H1 (cell line): ENCODE measurements at regions not wholly inside any gene's neighbourhood (a gene's known extent, or its start where the extent isn't known, plus 50 kb on each side); places are given as distances from the start of the nearest gene placed in this dataset.

Experiments
- CTCF ChIP-seq, 3 experiments: IDR thresholded peaks; 1 replicate in 2 of 3; 2 replicates in 1 of 3; pipeline versions ENCODE4 v1.5.1 to v1.6.1; 2011; ENCODE audit warnings: low read length in 3 of 3, mild to moderate bottlenecking in 3 of 3, inconsistent platforms in 2 of 3, low read depth in 1 of 3, moderate library complexity in 1 of 3; ENCODE audit not compliant: insufficient read depth in 1 of 3; ENCODE audit errors: control extremely low read depth in 1 of 3
- HDAC6 ChIP-seq: IDR thresholded peaks from one replicate; pipeline ENCODE4 v1.7.1; 2012; ENCODE audit warnings: low read depth, mild to moderate bottlenecking, inconsistent platforms, low read length, moderate library complexity
- KDM5A ChIP-seq: fragments of 200-600 bp; IDR thresholded peaks from 2 replicates; pipeline ENCODE4 v1.7.1; 2012; ENCODE audit warnings: mild to moderate bottlenecking, low read length, inconsistent platforms, mixed read lengths

- TF ChIP-seq HDAC6 (no peak), KDM5A (no peak), CTCF (IDR thresholded peaks at IDR 0.05; ENCODE audit: control extremely low read depth in 1 of 3, insufficient read depth in 1 of 3, low read depth in 1 of 3, low read length in 3 of 3) (no peak)
These were observed 387.0 kb downstream of the USP25 start (continued) for GRCh38 chr21:16116798-16117197.
